ENCODE measurements at regions not wholly inside any gene's neighbourhood (a gene's known extent, or its start where the extent isn't known, plus 50 kb on each side); places are given as distances from the start of the nearest gene placed in this dataset.

DNA sequence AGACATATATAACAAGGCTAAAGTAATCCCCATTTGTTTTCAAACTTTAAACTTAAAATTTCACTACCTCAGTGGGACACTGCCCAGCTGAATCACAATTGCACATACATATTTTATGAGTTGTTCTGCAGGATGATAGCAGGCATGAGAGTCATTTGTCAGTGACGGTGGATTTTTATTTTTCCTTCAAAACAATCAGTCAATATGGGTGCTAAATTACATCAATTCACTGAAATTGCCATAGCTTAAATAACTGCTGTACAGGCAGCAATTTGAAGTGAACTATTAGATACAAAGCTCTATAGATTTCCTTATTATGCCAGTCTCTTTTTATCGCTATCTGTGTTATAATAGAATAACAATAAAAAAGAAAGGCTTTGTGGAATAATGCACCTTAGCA, 784.6 kb upstream of the ANO3 start:
- ChIA-PET RAD21 (ENCODE audit: low non-redundant PET in 1 of 2, low total read pairs in 2 of 2, uncharacterized antibody in 2 of 2, unreplicated experiment in 2 of 2) (no interaction called here), POLR2A (no interaction called here), CTCF (no interaction called here)
- no peaks in the 10 kb centered on the region for H4K20me1 ChIP-seq (ENCODE audit: insufficient read depth)
- no peak overlapping the region for H2AFZ ChIP-seq (ENCODE audit: low read depth, low read length, poor library complexity, severe bottlenecking)
- no peak overlapping the region for H3K9ac ChIP-seq (ENCODE audit: low read length)
- no peaks in the 10 kb centered on the region for H3K9me2 ChIP-seq (ENCODE audit: insufficient read depth)
- intact Hi-C loops (cut with micrococcal nuclease) = no loop called here
- no peaks in the 10 kb centered on the region for H3K4me1 ChIP-seq (ENCODE audit: control insufficient read depth in 1 of 2, insufficient read depth in 2 of 2, low read length in 2 of 2)
- TF ChIP-seq TCF7L2 (IDR thresholded peaks at IDR 0.05; ENCODE audit: borderline replicate concordance, extremely low read depth, insufficient read depth, insufficient read length) (no peak), SP1 (IDR thresholded peaks at IDR 0.05; ENCODE audit: low read depth) (no peak), EZH2phosphoT487 (IDR thresholded peaks at IDR 0.05; ENCODE audit: borderline replicate concordance) (no peak), CBX3 (IDR thresholded peaks at IDR 0.05; ENCODE audit: low read depth) (no peak), EGR1 (IDR thresholded peaks at IDR 0.05; ENCODE audit: low read depth) (no peak), ZNF274 (IDR thresholded peaks at IDR 0.05; ENCODE audit: low read depth, low read length) (no peak), POLR2A (IDR thresholded peaks at IDR 0.05; ENCODE audit: borderline replicate concordance, extremely low read depth, insufficient read depth, insufficient read length) (no peak), YY1 (IDR thresholded peaks at IDR 0.05; ENCODE audit: extremely low read depth, insufficient replicate concordance, low read depth, low read length) (no peak)
- no peaks in the 10 kb centered on the region for H3K36me3 ChIP-seq (ENCODE audit: control insufficient read depth in 1 of 2, insufficient read depth in 2 of 2, low read length in 2 of 2)
- peaks cover 10 to 19% of the 10 kb centered on the region in 2 experiments; a peak in 2 of 4 replicates for H3K9me3 ChIP-seq (ENCODE audit: control insufficient read depth in 1 of 2, insufficient read depth in 1 of 2, low read depth in 1 of 2, low read length in 2 of 2)
- no peak overlapping the region for H3K4me3 ChIP-seq (replicated peaks in 1 of 2; ENCODE audit: low read depth in 1 of 2, low read length in 2 of 2)
- no peaks in the 10 kb centered on the region for H3K27me3 ChIP-seq (ENCODE audit: insufficient read depth, low read length)
- BruUV-seq (replicated peaks) = no TSS peak
- no peaks in the 10 kb centered on the region for H3K79me2 ChIP-seq (ENCODE audit: insufficient read depth, low read length)
- DNase-seq (ENCODE audit: low read depth, low spot score) = no peak
- no peak overlapping the region for H3K27ac ChIP-seq (ENCODE audit: low read depth, low read length)
- ATAC-seq = no peak
- H3K4me2 ChIP-seq (ENCODE audit: low read length) = no peak overlapping the region

DNA sequence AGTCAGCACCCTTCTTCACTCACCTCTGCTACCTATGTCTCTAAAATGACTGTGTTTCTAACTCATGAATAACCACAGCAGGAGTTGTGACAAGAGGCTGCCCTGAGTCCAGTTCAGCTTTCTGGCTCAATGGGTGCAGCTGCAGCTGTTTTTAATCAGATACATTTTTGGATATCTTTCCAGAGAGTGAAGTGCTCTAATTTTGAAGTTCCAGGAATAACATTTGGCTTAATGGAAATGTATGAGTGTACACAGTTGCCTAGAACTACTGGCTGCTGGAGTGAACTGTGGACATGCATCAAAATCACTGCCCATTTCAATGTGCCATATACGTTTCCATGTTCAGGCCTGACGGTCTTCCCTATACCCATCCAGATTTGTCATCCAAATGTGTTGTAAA, 769.5 kb upstream of the ANO3 start:
- ChIA-PET RAD21 (ENCODE audit: low non-redundant PET in 1 of 2, low total read pairs in 2 of 2, uncharacterized antibody in 2 of 2, unreplicated experiment in 2 of 2) (no interaction called here), POLR2A (no interaction called here), CTCF (no interaction called here)
- H3K9me2 ChIP-seq (ENCODE audit: insufficient read depth) = no peaks in the 10 kb centered on the region
- no peak overlapping the region for H3K9ac ChIP-seq (ENCODE audit: low read length)
- no peak overlapping the region for H3K4me2 ChIP-seq (ENCODE audit: low read length)
- H3K27ac ChIP-seq (ENCODE audit: low read depth, low read length) = no peak overlapping the region
- no peaks in the 10 kb centered on the region for H3K36me3 ChIP-seq (ENCODE audit: control insufficient read depth in 1 of 2, insufficient read depth in 2 of 2, low read length in 2 of 2)
- TF ChIP-seq POLR2AphosphoS5 (IDR thresholded peaks at IDR 0.05; ENCODE audit: low read depth, low read length) (no peak), POLR2A (IDR thresholded peaks at IDR 0.05; ENCODE audit: borderline replicate concordance, extremely low read depth, insufficient read depth, insufficient read length) (no peak), TCF7L2 (IDR thresholded peaks at IDR 0.05; ENCODE audit: borderline replicate concordance, extremely low read depth, insufficient read depth, insufficient read length) (no peak), JUND (IDR thresholded peaks at IDR 0.05) (no peak), ZNF274 (IDR thresholded peaks at IDR 0.05; ENCODE audit: low read depth, low read length) (no peak), SRF (IDR thresholded peaks at IDR 0.05; ENCODE audit: low read depth) (no peak)
- TF ChIP-seq, protein P1, sequence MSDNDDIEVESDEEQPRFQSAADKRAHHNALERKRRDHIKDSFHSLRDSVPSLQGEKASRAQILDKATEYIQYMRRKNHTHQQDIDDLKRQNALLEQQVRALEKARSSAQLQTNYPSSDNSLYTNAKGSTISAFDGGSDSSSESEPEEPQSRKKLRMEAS (IDR thresholded peaks at IDR 0.05) = no peak
- TF ChIP-seq, protein P2, sequence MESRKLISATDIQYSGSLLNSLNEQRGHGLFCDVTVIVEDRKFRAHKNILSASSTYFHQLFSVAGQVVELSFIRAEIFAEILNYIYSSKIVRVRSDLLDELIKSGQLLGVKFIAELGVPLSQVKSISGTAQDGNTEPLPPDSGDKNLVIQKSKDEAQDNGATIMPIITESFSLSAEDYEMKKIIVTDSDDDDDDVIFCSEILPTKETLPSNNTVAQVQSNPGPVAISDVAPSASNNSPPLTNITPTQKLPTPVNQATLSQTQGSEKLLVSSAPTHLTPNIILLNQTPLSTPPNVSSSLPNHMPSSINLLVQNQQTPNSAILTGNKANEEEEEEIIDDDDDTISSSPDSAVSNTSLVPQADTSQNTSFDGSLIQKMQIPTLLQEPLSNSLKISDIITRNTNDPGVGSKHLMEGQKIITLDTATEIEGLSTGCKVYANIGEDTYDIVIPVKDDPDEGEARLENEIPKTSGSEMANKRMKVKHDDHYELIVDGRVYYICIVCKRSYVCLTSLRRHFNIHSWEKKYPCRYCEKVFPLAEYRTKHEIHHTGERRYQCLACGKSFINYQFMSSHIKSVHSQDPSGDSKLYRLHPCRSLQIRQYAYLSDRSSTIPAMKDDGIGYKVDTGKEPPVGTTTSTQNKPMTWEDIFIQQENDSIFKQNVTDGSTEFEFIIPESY (IDR thresholded peaks at IDR 0.05; ENCODE audit: extremely low read depth, insufficient replicate concordance, low read length) = no peak
- H3K4me1 ChIP-seq (ENCODE audit: control insufficient read depth in 1 of 2, insufficient read depth in 2 of 2, low read length in 2 of 2) = no peaks in the 10 kb centered on the region
- intact Hi-C loops (cut with micrococcal nuclease) = no loop called here
- no TSS peak for BruUV-seq (replicated peaks)
- H2AFZ ChIP-seq (ENCODE audit: low read depth, low read length, poor library complexity, severe bottlenecking) = no peak overlapping the region
- no peak overlapping the region for H3K4me3 ChIP-seq (replicated peaks in 1 of 2; ENCODE audit: low read depth in 1 of 2, low read length in 2 of 2)
- ATAC-seq = no peak
- no peak for DNase-seq (ENCODE audit: low read depth, low spot score)
- no peaks in the 10 kb centered on the region for H3K79me2 ChIP-seq (ENCODE audit: insufficient read depth, low read length)
- H4K20me1 ChIP-seq (ENCODE audit: insufficient read depth) = no peaks in the 10 kb centered on the region
- H3K9me3 ChIP-seq (ENCODE audit: control insufficient read depth in 1 of 2, insufficient read depth in 1 of 2, low read depth in 1 of 2, low read length in 2 of 2) = peaks cover 14 to 24% of the 10 kb centered on the region in 2 experiments; a peak in 2 of 4 replicates
- no peaks in the 10 kb centered on the region for H3K27me3 ChIP-seq (ENCODE audit: insufficient read depth, low read length)

Data from HCT116 (cell line).